Islet of Langerhans (tissue), 1 donor: ENCODE measurements at regions not wholly inside any gene's neighbourhood (a gene's known extent, or its start where the extent isn't known, plus 50 kb on each side); places are given as distances from the start of the nearest gene placed in this dataset.

ENCODE experiments used
- FAIRE-seq: peaks from one replicate; lab custom pipeline; 2011; peaks lifted over from hg19 to GRCh38; lab: Jason Lieb, UNC

DNA sequence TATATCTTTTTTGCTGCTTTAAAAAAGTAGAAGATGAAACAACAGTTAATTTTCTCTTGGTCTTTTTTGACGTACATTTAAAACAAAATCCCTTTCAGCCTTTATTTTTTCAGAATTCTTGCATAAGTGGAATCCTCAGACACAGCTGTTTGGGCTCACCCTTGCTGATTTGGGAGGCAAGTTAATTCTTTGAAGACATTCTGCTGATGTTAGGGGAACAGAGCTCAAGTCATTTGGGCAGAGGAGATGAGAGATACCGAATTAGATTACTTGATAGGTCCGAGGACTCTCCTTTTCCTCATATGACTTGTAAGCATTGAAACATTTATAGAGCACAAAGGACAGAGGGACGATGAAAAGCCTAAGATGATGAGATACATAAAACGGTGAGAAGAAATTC lies 567.9 kb upstream of the CITED2 start:
- FAIRE-seq, result no peak

DNA sequence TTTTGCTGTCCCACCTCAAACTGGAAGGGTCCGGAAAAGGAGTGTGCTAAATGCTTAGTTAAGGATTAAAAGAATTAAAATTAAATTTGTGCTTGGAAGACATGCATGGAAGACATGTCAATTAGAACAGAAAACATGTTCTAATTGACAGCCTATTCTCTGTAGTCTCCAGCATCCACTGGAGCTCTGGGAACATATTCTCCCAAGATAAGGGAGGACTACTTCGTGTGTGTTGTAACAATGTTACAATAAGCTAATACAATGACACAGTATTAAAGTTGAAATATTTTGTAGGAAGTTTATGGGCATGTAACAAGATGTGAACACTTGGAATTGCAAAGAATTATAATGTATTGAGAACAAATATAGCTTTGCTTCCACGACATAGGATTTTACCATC lies 567.4 kb upstream of the CITED2 start:
- no peak for FAIRE-seq

DNA sequence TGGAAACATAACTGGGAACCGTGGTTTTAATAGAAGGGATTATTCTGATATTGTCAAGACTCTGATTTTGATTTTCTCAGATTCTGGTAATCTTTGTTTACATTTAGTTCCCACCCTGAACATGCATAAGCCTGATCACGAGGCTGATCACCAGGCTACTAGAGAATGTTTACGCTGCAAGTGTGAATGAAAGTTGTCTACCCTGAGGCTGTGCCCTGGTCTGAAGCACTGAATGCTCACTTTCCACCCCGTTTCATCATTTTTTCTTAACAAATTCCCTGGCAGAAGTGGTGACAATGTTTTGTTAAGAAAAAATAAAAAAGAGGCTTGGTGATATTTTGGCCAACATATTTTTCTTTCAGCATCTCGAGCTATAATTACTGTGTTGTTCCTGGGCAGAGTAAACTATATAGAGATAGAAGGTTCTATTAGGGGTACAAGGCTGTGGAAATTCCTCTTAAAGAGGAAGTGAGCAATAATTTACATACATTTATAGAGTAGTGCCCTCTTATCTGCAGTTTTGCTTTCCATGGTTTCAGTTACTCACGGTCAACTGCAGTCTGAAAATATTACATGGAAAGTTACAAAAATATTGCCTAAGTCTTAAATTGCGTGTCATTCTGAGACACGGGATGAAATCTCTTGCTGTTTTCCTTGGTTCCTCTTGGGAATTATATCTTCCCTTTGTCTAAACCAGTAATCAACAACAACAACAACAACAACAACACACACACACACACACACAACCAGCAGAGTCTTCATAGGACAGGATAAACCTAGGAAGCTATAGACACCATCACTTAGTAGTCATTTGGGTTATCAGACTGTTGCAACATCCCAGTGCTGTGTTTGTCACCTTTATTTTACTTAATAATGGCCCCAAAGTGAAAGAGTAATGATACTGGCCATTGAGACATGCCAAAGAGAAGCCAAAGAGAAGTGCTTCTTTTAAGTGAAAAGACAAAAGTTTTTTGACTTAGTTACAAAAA lies 566.6 kb upstream of the CITED2 start:
- FAIRE-seq, result no peak

DNA sequence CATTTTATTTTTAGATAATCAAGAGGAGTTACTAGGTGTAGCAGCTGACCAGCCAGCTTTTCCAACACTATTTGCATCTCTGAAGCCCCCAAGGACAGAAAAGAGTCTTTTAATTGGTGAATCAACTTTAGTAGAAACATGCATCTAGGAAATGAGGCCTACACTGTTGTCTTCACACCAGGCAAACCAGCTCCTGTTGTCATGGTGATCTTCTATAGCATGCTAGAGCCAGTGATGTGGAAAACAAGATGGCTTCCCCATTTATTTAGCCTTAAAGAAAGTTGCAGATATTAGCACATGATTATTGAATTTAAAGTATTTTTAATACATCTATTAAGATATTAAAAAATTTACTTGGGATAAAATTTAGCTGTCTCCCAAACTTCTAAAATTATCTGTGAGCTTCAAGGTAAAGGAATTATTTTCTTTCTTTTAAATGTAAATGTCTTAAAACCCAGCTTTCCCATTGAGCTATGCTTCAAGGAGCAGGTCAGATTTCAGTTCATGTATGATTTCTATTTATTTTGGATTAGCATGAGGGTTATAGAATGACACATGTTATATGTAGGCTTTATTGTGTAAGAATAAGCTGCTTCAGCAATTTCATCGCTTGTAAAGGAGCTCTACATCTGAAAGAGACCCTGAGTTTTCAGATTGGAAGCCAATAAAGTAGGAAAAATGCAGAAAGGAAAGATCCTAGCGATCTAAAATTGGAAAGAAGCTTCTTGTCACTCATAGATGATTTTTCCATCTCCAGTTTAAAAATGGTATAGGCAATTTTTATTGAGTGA lies 564.9 kb upstream of the CITED2 start:
- FAIRE-seq, result no peak

DNA sequence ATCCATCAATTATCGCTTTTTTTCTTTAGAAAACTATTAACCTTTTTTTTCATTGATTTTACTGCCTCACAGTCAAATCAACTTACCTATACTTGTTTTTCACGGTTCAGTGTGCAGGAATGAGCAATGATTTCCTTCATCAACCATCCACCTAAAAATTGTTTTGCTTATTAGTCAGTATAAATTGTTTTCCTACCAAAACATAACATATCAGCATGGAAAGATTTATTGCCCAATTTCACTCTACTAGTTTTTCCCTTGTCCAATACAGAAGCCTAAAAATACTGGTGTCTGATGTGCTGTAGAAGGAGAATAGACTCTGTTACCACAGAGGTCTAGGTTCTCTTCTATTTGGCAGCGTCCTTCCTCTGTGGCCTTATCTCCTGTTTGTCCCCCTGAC lies 558.2 kb upstream of the CITED2 start:
- no peak for FAIRE-seq

DNA sequence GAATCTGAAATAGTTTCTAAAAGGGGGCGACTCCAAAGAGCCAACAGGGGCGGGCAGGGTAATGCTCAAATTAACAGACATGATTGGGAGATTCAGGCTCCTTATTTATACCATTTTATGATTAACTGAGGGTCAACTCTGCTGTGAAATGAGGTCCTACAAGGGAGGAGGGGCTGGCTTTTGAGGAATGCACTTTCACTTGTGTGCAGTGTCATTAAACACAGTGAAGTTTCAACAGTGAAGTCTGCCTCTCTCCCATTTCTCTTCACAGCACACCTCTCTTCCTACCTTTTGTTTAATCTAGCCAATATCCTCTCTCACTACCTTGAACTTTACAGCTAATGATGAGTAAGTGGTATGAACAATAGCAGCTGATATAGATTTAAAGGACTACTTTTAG lies 557.3 kb upstream of the CITED2 start:
- no peak for FAIRE-seq

DNA sequence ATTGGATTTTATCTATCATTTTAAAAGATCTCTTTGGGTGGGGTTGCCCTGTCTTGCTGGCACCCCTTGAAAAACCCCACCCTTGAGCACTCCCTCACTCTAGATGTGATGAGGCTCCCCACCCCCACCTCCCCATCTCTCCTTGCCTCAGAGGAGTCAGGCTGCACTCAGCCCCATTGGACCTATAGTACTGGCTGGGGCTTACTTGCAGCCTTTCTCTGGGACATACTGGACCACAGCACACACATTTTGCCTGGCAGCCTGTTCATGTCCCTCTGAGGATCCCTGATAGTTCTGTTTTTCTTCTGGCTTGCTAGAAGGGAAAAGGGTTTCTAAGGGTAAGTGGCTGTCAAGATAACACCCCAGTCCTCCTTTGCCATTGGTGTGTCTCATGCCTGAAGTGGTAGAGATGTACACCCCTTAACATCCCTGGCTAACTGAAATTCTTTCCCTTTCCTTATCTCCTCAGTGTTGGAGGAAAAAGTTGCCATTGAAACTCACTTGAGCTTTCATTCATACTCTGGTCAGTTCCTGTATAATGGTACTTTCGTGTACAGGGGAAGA lies 553.4 kb upstream of the CITED2 start:
- no peak for FAIRE-seq

DNA sequence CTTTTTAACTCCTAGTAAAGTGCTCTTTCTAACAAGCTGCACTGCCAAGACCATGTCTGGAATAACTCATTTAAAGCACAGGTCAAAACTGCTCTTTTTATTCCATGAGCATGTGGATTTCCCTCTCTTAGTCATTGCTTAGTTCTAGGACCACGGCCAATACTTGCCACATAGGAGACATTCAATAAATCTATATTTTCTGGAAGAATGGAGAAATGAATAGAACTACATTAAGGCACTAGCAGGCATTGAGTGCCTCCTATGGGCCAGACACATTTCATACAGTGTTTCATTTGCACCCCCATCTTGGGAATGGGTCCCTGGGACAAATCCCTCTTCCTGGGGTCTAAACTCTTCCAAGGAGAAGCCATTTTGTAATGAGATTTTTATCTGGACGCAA lies 552.8 kb upstream of the CITED2 start:
- no peak for FAIRE-seq

DNA sequence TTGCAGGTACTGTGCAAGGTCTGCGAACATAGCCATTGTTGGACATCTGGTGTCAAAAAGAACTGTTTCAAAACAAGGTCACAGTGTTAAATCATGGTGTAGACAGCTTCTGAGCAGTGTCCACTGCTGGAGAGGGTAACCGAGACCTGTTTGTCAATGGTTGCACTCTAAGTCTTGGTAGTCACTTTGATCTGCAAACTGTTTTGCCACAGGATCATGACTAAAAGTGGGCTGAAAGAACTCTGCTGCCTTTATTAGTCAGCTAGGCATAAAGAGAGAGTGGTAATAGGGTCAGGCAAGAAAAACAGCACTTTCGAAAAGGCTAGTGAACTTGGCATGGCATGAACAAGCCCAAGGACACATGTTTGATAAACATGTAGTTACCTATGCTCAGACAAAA lies 552.3 kb upstream of the CITED2 start:
- FAIRE-seq, result no peak

DNA sequence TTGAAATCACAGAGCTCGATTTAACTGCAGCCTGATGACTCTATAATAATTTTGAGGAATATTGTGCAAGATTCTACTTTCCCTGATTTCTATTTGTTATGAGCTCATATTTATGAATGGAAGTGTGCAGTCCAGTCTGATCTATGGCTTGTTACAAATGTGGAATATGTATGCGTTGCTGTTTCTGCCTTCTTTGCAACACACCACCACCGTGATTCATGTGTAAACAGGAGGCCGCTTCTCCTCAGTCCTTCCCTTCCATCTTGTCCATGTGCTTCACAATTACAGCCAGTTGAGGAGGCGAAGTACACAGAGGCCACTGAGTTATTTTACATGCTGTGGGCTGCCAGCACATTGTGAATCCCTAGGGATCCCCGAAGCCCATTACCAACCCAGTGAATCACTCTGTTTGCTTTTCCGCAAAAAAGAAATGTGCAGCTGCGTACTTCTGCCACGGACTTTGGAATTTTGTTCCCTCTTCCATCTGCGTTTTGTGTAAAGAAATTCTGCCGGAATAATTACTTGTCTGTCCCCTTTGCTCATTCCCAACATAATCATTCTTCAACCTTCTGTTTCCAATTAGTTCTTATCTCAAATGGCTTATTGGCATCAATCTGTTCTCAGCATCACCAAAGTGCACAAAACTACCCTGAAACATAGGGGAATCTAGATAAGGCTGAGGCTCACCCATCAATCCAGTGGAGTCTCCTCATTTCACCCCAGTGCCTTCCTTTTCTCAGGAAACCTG lies 551.6 kb upstream of the CITED2 start:
- FAIRE-seq, result no peak

DNA sequence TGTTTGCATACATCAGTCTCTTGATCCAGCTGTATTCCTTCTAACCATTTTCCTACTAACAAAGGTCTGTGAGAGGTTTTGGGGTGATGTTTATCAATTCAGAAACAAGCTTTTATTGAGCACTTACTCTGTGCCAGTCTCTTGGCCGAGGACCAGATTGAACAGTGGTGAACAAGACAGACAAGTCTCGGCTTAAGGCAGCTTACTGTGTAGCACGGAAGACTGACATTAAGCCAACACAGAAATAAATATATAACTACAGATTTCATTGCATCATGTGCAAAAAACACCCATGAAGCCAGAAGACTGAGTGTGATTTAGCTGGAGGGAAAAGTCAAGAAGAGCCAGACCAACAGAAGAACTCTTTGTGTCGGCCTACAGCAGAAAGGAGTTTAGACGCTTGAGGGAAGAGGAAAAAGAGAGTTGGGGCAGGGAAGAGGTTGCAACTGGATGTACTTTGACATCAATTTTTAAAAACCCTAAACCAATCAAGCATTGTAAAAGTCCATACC lies 549.6 kb upstream of the CITED2 start:
- no peak for FAIRE-seq

DNA sequence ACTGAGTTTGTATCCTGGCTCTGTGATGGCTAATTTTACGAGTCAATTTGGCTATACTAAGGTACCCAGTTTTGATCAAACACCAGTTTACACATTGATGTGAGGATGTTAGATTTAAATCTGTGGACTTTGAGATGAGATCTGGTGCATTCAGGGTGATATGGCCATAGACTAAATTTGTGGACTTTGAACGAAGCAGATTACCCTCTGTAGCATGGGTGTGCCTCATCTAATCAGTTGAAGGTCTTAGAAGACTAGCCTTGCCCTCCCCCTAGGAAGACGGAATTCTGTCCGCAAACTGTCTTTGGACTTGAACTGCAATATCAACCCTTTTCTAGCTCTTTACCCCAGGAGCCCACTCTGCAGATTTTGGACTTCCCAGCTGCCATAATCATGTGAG lies 547.8 kb upstream of the CITED2 start:
- no peak for FAIRE-seq

DNA sequence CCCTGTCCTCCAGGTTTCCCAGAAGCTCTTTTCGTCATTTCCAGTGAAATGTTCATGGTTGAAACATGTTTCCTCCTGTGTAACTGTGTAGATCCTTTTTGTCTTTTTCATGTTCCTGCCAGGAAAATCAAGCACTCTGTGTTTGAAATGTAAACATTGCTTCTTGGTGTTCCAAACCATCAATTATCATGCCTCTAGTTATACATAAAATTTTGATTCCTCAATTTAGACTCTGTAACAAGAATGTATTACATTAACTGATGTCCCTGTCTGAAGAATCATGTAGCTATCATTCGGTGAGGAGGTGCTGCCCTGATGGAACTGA lies 546.3 kb upstream of the CITED2 start:
- peak; percentile 75 for FAIRE-seq

DNA sequence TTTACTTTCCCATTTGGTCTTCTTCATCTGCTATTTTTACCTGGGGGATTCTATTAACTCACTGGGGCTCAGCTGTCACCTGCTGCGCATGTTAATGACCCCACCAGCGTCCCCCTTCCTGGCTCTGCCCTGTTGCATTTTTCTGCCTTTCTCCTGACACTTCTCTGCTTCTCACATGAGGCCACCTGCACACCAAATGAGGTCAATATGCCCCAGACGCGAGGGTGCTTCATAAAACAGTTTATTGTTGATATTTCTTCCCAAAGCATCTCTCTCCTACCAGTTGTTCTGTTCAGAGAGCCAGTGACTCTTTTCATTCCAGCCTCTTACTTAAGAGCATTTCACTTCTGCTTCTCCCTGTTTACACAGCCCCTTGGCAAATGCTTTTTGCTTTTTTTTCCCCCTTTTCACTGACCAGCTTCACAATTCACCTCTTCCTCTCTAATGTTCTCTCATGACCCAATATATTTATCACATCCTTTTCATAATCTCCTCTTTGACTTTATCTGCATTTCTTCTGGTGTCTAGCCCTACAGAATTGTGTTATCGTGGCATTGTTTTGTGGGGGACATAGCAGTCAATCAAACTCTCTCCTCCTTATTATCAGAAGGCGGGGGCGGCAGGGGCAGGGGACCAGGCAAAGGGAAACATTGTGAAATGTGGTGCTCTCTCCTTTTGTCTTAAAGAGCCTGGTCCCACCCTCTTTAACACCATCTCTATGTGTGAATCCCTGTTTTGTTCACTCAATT lies 545.8 kb upstream of the CITED2 start:
- no peak for FAIRE-seq

DNA sequence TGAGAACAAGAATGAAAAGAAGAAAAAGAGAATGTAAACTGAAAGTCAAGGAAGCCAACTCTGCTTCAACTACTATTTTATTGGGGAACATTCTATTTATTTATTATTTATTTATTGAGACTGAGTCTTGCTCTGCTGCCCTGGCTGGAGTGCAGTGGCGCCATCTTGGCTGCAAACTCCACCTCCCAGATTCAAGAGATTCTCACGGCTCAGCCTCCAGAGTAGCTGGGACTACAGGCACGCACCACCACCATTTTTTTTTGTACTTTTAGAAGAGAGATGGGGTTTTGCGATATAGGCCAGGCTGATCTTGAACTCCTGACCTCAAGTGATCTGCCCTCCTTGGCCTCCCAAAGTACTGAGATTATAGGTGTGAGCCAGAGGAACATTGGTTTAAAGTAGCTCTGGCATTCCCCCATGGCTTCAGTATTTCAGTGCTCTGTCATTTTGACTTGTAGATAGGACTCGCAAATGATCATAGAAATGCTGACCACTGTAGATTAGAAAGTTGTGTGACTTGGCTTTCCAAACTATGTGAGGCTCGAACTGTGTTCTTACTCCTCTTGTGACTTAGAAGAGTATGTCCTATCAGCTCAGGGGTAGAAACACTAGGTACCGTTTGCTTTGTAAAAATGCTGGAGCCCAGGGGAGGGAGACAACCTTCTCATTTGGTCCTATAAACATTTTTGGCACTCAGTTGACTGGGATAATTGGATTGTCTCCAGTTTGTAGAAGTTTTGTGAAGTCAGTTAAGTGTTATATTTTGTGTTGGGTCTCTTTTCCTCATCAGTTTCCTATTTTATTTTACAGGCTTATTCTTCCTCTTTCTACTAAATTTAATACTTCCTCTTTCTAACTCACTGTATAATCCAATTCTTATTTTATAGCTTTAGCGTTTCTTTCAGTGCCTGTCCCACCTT lies 544.9 kb upstream of the CITED2 start:
- FAIRE-seq, result no peak

DNA sequence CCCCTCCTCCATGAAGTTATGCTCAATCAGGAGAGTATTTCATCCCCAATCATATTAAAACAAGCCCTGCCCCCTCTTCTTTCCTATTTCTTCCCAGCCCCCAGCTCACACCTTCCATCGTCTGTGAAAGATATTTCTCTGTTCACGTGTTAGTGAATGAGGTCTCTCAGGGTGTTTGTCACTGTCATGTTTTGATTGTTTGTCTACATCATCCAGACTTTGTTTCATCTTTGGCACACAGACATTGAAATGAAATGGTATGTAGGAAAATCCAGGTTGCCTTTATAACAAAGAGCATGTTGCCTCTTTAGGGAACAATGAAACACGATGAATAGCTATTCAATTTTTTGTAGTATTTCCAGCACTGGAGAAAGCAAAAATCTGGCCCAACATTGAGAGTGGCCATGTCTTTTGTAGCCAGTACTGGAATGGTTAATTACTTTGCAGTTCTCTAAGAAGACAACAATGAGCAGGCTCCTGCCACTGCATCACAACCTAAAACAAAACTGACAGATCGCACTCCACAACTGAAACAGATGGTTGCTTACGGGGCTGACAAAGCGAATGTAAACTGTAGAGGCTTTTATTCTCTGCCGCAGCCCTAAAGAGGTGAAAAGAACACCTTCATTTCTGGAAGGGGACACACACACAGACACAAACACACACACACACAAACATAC lies 543.6 kb upstream of the CITED2 start:
- FAIRE-seq, result no peak

DNA sequence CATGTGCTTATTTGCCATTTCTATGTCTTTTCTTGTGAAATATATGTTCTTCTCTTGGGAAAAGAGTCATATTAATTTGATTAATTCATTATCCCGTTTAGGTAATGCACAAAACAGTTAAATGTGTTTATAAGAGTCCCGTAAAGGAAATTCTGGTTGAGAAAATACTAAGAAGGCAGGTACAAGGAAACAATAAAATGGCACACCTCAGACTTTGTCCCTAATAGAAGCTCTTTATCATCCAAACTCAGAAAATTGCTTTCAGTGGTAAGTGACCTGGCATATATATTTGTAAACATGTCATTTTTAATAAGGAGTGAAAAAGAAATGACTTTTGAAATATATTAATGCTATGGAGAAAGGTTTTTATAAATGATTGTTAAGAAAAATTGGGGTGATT lies 540.5 kb upstream of the CITED2 start:
- FAIRE-seq, result no peak

DNA sequence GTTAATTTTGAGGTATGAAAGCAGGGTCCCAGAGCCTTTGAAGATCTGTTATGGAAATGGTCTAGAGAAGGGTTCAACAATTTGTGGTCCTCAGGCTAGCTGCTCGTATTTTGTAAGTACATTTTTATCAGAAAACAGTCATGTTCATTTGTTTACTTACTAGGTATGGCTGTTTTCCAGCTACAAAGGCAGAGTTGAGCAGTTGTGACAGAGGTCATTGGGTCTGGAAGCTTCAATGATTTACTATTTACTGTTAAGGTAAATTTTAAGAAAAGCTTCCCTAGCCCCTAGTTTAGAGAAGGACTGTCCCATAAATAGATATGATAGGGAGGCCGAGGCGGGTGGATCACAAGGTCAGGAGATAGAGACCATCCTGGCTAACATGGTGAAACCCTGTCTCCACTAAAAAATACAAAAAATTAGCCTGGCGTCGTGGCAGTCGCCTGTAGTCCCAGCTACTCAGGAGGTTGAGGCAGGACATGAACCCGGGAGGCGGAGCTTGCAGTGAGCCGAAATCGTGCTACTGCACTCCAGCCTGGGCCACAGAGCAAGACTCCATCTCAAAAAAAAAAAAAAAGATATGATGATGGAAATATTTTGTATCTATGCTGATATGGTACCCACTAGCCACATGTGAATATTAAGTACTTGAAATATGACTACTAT lies 538.4 kb upstream of the CITED2 start:
- FAIRE-seq, result no peak

DNA sequence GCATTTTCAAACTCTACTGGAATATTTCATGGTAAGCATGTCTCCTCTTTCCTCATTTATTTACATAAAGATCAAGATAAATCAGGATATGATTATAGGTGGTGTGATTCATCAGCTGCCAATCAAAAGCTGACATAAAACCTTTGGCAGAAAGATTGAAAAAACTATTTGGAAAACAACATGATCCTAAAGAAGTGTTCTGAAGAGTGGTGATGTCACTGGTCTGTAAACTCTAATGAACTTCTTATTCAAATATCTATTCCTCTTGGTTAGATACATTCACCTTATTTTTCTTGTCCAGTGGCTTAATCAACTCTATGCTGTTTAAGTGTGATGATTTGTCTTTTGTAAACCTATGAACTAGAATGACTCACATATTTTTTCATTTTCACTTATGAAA lies 535.5 kb upstream of the CITED2 start:
- peak; percentile 27 for FAIRE-seq
